ENCODE measurements at regions not wholly inside any gene's neighbourhood (a gene's known extent, or its start where the extent isn't known, plus 50 kb on each side); places are given as distances from the start of the nearest gene placed in this dataset.

DNA sequence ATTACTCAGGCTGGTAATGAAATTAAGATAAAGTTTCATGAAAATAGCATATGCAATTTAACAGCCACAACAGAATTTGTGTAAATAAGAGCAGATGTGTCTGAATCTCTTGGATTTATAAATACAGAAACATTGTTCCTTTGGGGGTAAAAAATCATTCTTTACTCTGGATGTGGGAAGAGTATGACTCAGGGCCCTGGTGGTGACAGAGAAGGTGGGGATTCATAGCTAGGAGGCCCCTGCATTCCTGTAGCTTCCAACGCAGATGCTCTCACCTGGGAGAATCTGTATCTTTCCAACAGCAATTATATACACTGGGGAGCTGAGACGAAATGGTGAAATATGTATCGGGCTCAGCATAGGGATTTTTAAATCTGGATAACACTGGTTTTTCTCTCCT is 167.6 kb upstream of the CADPS start:
- TF ChIP-seq EP300 (IDR thresholded peaks at IDR 0.05) (no peak), POLR2A (IDR thresholded peaks at IDR 0.05) (no peak)

All from sigmoid colon (tissue), 4 donors.